Medulla oblongata (tissue), 1 donor: ENCODE measurements at regions not wholly inside any gene's neighbourhood (a gene's known extent, or its start where the extent isn't known, plus 50 kb on each side); places are given as distances from the start of the nearest gene placed in this dataset.
A peak's percentile ranks its signal among the peaks of the same experiment; 100 is the strongest.

ENCODE experiments used
- DNase-seq: peaks from one replicate; pipeline ENCODE4 v3.0.0-alpha.2; 2015; ENCODE audit errors: extremely low spot score

DNA sequence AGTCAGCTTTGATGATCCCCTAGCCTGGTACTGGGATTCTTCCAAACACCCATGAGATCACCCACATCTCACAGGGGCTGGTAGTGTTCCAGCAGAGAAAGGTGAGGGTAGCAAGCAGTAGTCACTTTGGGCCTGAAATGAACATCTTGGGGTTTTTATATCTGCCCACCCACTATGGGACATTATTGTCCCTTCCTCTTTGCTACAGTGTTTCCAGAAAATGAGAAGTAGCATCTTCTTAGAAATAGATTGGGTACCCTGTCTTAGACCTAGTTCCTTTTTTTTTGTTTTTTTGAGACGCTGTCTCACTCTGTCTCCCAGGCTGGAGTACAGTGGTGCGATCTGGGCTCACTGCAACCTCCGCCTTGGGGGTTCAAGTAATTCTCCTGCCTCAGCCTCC is 249.2 kb upstream of the ANKRD55 start:
- DNase-seq, result peak; percentile 64

DNA sequence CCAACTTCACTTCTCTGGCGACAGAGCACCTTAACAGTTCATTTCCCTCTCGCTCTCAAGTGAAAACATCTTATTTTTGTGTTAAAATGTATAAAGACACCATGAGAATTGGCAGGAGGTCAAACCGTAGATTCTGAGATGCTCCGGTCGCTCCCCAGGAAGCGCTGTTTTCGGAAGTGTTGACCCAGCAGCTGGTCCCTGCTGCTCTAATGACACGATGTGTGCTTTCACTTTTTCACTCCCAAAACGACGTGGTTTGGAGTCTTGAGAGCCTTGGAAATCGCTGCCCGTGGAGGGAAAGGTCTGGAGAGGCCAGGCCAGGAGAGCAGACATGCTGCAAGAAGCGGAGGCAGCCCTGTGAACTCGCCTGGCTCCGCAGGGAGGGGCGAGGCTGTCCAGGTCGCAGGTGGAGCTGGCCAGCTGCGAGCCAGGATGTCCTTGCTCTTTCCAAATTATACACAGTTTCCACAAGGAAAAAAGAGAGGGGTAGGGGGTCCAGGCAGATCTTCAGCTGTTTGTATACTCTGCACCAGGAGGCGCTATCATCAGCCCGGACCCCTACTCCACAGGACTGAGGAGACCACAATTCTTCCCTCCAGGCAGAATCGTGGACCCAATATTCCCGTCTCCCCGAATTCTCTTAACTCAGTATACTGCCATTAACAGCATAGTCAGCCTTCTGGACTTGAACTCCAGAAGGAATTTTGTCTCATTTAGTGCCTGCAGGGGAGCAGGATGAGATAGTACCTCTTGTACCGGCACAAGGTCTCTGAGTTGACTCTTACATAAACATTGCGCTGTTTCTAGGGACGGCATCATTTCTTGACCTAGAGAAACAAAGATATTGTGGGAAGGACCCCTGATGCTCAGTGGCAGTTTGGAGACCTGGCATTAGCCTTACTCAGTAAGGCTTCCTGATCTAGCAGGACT is 248.6 kb upstream of the ANKRD55 start:
- peak; percentile 71 for DNase-seq

DNA sequence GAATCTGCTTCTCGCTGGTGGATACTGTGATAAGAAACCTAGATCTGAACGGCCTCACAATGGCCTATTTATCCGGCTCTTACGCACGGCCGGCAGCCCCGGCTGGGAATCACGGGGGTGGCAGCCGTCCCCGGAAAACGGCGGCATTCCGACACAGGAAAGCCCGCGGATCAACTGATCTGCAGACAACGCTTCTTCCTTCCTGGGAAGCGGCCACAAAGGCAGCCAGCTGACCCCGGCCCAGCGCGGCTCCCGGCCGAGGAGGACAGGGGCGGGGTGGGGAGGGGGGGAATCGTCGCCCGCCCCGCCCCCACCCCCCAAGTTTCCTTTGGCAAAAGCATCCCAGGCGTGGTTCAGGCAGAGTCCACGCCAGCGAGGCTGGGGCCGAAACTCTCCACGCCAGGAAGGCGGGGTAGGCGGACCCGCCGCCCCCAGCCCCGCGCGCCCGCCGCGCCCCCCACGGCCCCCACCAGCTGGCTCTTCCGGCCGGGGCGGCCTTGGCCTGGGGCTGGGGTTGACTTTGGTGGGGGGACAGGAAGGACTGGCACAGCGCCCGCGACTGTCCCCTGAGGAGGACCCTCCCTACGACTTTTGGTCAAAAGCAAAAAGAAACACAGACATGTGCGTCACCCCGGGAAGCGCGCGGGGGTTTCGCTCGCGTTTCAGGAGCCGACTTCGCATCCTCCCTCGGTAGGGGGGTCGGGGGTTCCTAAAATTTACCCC is 247.7 kb upstream of the ANKRD55 start:
- peak; percentile 82 for DNase-seq

DNA sequence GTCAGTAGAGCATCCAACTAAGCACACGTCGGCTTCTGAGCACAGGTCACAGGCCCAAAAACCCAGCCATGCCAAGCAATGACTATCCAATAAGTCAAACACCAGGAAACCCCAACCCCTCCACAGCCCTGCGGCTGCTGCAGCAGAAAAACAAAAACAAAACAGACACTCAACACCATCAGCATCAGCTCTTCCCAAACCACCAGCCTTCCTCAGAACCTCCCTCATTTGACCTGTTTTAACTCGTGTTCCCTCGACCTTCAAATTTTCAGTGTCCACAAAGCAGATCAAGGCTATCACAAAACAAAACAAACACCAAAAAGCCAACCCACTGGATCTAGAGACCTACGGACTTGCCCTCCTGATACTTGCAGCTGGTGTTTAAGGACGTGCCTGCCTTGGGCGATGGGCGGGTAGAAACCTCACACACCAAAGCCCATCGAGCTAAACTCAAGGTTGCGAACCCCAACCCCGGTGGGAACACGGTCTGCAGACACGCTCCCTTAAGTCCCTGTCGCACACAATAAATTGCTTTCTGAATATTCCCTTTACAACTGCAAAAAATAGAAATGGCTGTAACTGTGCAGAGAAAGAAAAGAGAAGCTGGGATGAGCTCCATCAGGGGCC is 247.1 kb upstream of the ANKRD55 start:
- peak; percentile 49 for DNase-seq

DNA sequence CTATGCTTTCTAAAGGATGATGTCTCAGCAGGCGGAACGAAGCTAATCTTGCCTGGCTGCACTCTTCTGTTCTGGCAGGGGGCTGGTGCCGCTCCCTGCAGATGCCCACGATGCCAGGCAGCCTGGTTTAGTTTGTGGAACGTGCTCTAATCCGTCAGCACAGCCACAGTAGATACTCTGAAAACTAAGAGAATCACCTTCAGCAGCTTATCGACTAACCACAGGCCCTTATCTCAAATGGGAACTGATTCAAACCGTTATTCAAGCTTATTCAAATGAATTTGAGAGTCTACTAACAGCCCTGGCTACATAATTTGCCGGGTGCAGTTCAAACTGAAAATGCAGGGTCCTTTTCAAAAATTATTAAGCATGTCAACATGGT is 246.6 kb upstream of the ANKRD55 start:
- DNase-seq, result no peak

DNA sequence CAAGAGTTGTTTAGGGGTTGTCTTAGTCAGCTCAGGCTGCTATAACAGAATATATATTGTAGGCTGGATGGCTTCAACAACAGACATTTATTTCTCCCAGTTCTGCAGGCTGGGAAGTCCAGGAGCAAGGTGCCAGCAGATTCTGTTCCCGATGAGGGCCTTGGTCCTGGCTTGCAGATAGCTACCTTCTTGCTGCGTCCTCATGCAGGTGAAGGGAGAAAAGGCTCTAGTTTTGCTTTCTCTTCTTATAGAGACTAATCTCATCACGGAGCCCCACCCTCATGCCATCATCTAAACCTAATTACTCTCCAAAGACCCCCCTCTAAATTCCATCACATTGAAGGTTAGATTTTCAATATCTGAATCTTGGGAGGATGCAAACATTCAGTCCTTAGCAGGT is 246.0 kb upstream of the ANKRD55 start:
- no peak for DNase-seq

DNA sequence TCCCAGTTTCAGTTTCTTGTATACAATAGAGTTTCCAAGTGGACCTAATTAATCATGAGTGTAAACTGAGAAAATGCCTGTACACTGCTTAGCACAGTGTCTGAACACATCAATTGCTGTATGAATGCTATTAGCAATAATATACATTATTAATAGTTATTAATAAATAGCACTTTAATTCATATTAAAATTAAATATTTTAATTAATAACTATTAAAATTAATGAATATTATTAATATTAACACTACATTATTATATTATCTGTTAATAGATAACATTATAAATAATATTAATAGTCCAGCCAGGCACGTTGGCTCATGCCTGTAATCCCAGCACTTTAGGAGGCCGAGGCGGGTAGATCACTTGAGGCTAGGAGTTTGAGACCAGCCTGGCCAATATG is 244.9 kb upstream of the ANKRD55 start:
- DNase-seq, result no peak

DNA sequence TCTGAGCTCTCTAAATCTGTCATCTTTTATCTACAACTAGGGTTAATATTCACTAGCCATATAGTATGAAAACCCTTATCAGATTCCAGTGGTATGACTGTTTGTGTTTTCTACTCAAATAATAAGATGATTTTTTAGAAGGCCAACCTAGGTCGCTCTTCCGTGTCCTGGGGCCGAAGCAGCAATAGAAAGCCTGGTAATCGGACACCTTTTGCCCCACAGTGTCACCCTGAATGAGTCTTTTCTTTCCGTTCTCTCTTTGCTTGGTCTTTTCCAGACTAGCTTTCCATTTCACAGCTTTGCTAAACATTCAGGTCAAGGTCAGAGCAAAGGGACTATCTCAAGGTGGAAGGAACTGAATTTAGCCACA is 243.3 kb upstream of the ANKRD55 start:
- DNase-seq, result no peak

DNA sequence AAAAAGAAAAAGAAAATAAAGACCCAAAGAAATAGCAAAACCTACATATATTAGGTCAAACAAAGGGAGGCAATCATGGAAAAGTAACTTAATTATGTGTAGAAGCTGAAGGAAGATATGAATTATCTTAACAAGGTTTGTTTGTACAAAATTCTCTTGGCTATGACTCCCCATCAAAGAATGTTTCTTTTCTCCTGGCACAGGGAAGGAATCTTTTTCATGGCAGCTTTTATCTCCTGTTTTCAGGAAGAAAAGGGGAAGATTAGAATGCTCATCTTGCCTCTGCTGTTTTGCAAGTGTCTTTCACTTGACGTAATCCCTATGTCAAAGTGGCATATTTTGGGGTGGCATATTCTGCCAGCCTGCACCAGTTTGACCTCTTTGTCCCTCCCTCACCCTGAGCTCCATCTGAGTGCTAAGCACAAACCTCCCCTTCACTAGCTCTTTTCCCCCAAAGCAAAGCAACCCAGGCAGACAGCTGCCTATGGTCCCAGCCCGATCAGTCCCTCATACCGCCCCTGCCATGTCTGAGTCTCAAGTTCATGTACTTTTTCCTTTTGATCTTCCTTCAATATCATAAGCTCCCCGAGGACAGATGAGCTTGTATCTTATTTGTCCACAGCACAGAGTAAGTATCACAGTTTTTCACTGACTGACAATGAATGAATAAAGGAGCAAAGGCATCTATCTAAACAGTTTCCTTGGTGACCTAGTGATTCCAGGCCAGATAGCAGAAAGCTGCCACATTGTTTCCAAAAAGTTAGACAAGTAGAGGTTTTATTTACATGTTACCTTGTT is 242.8 kb upstream of the ANKRD55 start:
- no peak for DNase-seq

DNA sequence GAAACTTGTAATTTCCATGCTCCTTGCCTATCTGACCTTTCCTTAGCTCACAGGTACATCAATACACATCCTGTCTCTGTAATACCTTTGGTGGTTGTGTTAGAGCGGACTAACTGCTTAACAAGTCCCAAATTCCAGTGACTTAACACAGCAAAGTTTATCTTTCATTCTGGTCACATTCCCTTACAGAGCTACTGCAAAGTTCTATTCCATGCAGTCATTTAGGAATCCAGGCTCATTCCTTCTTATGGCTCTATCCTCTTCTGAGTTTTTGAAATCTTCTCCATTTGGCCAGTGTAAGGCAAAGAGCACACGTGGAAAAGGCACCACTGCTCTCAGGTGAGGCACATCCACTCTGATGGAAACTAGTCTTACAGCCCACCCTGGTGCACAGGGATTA is 238.6 kb upstream of the ANKRD55 start:
- DNase-seq, result no peak

DNA sequence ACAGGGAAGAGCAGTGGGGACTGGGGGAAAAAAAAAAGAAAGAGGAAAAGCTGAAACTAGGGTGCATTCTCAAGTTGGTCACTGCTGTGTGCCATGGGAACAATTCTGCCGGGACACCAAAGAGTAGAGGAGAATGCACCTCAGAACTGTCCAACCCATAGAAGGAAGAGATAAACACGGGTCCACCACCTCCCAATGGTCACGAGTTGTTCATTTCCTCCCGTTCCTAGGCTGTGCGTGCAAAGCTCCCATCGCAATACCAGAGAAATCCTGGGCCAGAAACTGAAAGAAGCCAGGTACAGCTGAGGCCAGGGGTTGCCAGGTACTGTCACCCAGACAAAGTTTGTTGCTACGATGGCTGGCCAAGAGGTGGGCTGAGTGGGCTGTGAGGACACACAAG is 236.9 kb upstream of the ANKRD55 start:
- no peak for DNase-seq

DNA sequence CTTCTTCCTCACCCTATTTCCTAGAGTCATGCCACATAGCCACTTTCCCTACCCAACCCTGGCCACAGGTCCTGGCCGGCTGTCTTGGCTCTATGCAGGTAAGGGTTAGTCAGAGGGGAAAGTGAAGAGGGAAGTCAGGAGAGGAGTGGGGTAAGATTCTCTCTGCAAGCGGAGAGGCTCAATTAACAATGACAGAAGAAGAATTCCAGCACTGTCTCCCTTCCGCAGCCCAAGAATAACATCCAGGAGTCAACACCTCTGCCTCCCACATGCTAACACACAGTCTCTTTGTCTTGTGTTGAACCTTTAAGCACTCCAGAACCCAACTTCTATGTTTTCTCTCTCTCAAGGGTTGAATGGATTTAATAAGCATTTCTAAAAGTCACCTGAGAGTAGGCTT is 235.1 kb upstream of the ANKRD55 start:
- DNase-seq, result no peak

DNA sequence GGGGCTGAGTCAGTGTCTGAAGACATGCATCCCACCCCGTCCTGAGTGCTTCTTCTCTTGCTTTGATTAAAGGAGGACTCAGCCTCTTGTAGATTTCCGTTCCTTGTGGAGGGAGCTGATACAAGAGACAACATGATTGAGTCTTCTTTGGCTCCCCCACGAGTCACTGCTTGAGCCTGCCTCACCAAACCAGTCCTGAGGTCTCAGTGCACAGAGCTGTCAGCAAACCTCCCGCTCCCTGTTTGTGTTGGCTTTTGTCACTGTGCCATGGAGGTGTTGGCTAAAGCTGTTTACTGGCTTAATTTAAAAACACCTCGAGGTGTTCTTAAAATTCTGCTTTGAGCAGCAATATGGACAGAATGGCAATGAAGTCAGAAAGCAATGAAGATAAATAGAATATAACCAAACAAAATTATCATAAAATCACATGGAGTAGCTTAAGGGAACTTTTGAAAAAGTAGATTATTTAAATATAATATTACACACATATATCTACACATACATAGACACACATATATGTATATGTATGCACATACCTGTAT is 234.1 kb upstream of the ANKRD55 start:
- DNase-seq, result no peak

DNA sequence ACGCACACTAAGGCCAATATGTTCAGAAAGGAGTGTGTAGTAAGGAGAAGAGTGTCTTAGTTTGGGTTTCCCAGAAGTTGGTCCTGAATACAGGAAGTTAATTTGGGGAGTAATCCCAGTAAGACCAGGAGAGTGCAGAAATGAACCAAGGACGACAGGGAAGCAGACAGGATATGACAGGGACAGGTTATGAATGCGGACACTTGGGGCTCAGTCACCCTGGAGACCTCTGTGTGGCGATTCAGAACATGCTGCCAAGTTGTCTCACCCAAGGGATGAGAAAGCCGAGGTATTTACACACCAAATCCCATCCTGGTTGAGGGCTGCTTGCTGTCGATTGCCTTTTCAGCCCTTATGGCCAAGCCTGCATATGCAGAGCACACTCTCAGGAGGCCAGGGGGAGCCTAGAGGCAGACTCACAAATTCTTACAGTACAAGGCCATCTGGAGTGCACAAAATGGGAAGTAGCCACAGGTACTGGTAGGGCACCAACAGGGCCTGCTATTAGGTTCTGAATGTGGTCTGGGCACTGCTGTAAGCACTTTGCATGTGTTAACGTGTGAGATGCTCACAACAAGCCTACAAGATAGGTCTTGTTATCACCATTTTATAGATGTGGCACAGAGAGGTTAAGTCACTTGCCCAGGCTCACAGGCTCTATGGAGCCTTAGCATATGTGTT is 233.1 kb upstream of the ANKRD55 start:
- DNase-seq, result no peak

DNA sequence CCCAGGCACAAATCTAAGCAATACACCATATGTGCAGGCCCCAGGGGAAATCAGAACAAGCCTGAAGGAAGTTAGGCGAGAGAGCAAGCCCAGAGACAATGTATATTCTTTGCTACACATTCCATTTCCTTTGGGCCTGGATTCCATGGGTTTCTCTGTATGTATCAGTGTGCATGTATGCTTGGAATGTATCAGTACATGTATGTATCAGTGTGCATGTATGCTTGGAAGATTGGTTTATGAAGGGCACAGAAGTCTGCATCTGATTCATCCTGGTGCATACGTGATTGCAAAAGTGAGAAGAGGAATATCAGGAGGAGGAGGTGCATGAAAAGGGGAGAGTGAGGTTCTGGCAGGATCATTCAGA is 232.6 kb upstream of the ANKRD55 start:
- no peak for DNase-seq

DNA sequence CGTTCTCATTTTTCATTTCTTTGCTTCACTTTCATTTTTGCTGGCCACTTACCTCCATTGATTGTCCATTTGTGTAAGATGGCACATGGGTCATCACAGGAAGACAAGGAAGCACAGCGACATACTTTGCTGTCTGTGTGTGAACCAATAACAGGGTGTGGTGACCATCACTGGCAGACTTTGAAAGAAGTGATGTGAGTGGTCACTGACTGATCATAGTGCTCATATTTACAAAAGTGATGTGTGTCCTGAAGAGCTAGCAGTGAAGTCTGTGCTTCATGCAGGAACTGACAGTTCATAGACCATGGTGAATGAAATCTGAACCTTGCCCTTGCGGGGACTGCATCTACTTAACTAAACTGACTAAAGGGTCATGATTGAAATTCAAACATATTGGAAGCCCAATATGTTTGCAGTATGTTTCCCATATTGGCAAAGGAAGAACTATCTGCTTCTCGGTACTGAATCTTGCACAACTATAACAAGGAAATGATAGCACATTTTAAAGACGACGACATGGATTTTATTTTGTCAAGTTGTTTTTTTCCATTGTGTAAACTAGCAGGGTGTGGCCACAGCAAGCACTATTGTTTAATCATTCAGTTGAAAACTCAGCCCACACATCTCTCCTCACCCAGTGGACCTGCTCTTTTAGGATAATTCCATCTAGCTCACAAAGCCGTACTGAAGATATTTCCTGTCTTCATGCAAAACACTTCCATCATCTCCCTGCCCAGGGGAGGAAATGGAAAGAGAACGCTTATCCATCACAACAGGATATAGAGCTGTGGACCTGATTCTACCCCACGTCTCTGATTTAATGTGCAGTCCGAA is 232.0 kb upstream of the ANKRD55 start:
- DNase-seq, result no peak

DNA sequence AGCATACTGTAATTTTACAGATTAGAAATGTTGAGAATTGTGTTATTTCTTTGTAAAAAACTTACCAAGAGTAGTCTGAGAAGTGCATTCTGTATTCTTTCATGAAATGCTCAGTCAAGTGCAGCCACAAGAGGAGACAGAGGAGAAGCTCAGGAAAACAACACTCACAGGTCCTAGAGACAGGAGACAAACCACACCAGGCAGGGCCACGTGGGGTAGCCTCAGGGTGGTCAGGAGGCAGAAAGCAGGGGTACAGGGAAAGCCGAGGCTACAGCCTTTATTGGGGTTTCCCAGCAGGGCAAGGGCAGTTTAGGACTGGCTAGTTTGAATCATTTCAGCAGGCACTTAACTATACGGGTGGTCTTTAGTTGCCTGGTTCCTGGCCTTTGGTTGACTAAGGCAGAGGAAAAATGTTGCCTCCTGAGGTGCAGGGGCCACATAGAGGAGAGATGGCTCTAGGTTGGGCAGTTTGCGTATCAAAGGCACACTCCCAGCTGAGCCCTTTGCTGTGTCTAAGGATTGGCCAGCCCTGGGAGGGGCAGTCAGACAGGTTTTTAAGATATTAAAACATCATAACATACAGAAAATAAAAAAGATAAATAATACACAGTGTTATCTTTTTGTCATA is 230.9 kb upstream of the ANKRD55 start:
- no peak for DNase-seq

DNA sequence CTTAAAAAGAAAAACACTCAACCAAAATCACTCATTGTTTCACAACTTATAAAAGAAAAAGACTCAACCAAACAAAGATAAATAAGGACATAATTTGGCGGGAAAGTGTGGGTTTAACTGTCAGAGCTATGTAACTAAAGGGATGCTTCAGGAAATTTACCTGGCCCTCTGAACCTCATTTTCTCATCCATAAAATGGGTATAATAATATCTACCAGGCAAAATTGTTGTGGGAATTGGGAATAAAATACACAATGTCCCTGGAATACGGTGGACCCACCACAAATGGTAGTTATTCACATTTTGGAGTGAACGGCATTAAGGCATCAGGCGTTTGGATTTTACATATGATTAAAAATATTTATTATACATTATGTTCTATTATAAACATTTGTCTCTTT is 228.5 kb upstream of the ANKRD55 start:
- no peak for DNase-seq

DNA sequence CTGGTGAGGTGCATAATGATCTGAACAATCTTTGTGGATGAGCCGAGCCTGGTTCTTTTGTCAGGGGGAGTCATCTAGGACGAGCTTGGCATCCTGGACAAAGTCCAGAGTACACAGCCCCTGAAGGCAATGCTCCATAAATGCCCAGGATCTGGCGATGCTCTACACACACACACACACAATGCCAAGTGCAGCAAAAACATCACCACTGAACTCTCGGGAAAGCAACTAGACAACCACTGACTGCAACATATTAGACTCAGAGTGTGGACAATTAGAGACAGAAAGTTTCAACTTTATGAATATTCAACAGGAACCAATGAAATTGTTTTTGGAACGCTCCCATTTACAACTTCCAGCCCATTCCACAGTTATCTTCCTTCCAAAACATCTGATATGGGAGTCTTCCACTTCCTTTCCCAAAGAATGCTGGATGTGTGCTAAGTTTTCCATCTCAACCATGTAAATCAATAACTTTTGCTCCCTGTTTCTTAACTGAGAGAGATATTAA is 227.6 kb upstream of the ANKRD55 start:
- no peak for DNase-seq

DNA sequence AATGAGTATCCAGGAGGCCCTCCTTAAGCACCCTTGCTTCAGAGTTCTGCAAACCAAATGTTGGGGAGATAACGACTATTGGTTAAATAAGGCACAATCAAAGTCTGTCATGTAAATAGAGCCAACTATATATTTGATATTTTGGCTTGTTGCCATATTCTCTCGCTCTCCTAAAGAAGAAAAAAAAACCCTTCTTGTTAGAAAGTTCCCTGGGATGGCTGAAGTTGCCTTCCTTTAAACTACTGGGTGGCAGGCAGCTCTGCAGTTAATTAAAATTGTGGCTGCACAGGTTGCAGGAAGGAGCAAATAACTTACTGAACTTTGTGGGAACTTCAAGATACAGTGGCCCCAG is 227.0 kb upstream of the ANKRD55 start:
- no peak for DNase-seq
